A172 (cell line): ENCODE measurements at regions not wholly inside any gene's neighbourhood (a gene's known extent, or its start where the extent isn't known, plus 50 kb on each side); places are given as distances from the start of the nearest gene placed in this dataset.
"Not testable (repeated sequence)": the region's sequence is repeated elsewhere in the genome, so short reads cannot be mapped to it uniquely, and the experiment has no call there.

Experiments used
- DNase-seq: peaks from one replicate; pipeline ENCODE4 v3.0.0-alpha.2; 2015; ENCODE audit warnings: low spot score

- DNase-seq = no peak
Observed at GRCh38 chr3:35263477-35263876, 375.8 kb upstream of the ARPP21 start.

DNA sequence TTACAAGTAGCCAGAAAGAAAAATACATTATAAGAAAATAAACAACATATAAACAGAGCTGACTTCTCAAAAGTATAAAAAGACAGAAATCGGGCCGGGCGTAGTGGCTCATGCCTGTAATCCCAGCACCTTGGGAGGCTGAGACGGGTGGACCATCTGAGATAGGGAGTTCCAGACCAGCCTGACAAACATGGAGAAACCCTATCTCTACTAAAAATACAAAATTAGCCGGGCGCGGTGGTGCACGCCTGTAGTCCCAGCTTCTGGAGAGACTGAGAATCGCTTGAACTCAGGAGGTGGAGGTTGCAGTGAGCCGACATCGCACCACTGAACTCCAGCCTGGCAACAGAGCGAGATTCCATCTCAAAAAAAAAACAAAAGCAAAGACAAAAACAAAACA, 373.3 kb upstream of the ARPP21 start:
- DNase-seq = not testable (repeated sequence)

- no peak for DNase-seq
Observed at GRCh38 chr3:35275768-35276167, 363.6 kb upstream of the ARPP21 start.

GRCh38 chr3:35276568-35276967, 362.8 kb upstream of the ARPP21 start:
- no peak for DNase-seq

DNA sequence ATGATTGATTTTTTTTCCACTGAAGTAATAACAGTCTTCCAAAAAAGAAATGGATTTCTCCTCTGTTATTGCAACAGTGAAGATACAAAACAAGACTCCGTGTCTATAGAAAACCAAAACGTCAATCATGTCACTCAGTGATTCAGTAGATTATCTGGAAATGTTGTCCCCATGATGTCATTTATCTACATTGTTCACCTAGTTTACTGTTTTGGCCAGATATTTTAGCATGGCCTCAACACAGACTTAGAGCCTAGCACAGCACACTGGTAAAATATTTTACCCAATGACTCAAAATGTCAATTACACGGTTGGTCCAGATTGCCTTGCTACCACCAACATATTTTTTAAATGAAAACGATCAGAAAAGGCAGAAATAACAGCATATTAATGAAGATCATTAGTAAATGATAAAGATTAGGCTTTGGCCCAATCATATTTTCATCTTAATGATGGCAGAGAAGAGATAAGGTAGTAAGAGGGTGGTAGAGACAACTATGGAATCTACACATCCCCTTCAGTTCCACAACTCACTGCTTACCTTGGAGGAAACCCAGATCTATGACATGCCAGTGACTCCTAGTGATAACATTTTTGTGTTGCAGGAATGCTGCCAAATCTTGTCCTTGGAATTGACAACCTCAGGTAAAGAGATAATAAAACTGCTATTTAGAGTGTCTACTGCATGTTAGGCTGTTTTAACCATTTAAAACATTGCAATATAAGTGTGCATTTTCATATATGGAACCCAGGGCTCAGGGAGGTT, 347.7 kb upstream of the ARPP21 start:
- DNase-seq = peak; percentile 50

DNA sequence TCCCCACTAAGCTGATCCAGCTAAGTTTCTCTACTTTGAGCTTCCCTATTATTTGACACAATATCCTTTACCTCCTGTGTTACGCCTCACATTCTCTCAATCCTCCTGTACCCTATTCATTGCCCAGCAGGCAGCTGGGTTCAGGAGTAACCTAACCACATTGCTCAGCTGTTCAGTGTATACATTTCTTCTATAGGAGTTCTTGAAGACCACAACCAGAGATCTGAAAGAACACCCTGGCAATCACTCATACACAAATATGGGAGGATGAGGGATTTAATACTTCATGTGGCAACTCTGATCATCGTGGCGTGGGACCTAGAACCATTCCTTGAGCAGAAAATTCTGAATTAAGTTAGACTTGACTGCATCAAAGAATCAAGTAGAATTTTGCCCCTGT, 346.8 kb upstream of the ARPP21 start:
- DNase-seq = no peak

- DNase-seq = no peak
Observed at GRCh38 chr3:35295906-35296305, 343.4 kb upstream of the ARPP21 start.

GRCh38 chr3:35296533-35296932, 342.8 kb upstream of the ARPP21 start:
- DNase-seq = no peak

DNA sequence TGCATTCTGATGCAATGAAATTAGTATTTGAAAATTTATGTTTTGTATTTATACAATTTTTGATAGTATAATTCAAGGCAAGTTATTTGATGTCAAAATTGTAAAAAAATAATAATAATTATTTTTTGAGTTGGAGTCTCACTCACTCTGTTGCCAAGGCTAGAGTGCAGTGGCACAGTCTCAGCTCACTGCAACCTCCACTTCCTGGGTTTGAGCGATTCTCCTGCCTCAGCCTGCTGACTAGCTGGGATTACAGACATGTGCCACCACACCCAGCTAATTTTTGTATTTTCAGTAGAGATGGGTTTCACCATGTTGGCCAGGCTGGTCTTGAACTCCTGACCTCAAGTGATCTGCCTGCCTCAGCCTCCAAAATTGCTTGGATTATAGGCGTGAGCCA, 342.4 kb upstream of the ARPP21 start:
- DNase-seq = not testable (repeated sequence)

DNA sequence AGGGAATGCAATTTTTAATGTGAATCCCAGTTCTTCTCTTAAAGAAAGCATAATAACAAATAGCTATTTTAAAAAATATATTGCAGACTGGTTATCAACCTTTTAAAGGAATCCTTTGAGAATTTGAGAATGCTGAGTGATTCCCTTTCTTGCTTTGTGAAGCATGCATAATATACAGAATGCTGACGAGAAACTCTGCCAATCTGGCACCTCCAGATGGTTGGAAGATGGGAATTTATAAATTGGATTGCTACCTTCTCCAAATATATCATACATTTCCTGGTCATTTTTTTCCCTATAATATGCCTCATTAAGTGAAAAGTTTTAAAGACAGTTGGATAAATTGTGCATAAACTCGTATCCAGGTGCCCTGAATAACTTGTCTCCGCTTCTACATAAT, 333.9 kb upstream of the ARPP21 start:
- no peak for DNase-seq

- no peak for DNase-seq
Observed at GRCh38 chr3:35307296-35307695, 332.0 kb upstream of the ARPP21 start.

DNA sequence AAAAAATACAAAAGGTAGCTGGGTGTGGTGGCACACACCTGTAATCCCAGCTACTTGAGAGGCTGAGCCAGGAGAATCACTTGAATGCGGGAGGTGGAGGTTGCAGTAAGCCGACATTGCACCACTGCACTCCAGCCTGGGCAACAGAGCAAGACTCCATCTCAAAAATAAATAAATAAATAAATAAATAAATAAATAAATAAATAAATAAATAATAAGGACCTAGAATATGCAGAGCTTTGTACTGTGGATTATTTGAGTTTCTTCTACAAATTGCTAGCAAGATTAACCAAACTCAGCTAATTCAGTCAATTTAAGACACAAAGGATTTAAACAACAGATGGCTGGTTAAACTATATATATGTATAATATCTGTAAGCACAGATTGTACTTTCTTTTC, 322.5 kb upstream of the ARPP21 start:
- not testable (repeated sequence) for DNase-seq

DNA sequence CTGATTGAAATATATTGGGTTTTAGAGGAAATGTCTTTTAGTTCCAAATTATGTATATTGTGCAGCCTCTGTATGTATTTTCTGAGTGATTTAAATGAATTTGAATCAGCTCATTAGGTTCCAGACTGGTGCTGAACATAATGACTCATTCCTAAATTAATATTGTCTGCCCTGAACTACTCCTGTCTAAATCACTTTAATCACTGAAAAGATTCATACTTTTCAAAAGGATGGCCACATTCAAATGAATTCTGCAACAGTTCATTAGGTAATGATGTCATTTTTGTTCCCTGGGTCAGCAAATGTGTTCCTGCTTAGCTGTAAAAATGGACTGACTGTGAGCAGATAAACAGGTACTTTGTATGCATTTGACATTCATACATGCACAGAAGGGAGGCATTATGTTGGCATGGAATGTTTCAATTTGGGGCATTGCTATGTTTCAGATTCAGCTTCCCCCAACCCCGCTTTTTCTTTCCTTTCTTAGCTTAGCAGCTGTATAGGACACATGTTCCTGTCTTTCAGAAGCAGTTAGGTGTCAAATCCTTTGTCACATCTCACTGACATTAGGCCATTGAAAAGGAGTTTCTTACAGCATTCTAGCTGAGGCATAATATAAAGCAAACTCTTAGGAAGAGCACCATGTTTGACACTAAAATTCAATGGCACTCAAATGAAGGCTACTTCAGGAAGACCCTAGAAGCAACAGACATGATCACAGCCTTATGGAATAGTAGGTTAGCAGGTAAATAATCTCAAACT, 318.5 kb upstream of the ARPP21 start:
- DNase-seq = no peak

DNA sequence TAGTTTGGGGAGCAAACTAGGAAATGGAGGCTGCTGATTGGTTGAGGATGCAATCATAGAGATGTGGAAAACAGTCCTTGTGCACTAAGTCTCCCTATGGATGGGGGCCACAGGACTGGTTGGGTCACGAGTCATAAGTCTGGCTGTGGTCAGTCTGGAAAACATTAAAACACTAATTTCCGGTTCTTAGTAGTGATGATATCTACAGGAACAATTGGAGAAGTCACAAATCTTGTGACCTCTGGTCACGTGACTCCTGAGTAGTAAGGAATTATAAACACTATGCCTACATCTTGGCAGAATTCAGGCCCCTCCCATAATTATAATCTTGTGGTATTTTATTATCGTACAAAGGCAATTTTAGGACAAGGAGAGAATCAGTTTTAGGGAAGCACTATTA, 317.3 kb upstream of the ARPP21 start:
- DNase-seq = peak; percentile 50

- peak; percentile 16 for DNase-seq
Observed at GRCh38 chr3:35335703-35336102, 303.6 kb upstream of the ARPP21 start.

DNA sequence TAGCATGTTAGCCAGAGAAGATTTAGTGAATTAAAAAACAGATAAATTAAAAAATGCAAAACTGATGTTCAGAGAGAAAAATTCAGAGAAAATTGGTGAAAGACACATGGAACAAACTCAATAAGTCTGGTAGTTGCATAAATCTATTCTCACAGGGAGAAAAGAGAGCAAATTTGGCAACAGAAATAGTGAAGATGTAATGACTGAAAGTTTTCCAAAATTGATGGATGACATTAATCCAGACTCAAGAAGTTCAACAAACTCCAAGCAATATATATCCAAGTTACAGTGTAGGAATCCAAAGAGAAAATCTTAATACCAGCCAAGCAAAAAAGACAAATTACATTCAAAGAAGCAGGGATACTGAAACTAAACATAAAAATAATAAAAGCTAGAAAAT, 302.7 kb upstream of the ARPP21 start:
- DNase-seq = no peak

GRCh38 chr3:35338186-35338585, 301.1 kb upstream of the ARPP21 start:
- DNase-seq = no peak

DNA sequence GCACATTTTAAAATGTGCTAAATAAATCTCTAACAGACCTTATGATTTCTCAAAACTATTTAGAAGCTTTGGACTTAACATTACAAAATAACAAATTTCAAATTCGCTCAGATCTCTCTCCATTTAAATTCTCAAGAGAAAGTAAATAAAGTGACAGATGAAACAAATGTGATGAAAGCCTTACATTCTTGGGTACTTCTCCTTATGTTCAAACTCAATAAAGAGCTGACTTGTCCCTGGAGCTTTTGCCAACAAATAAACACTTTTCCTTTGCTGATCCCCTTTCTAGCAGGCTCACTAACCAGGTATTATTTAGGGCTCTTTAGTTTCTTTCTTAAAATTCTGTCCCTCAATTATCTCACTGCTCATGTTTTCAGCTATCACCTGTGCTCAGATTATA, 259.1 kb upstream of the ARPP21 start:
- no peak for DNase-seq

- peak; percentile 28 for DNase-seq
Observed at GRCh38 chr3:35383216-35383615, 256.1 kb upstream of the ARPP21 start.

DNA sequence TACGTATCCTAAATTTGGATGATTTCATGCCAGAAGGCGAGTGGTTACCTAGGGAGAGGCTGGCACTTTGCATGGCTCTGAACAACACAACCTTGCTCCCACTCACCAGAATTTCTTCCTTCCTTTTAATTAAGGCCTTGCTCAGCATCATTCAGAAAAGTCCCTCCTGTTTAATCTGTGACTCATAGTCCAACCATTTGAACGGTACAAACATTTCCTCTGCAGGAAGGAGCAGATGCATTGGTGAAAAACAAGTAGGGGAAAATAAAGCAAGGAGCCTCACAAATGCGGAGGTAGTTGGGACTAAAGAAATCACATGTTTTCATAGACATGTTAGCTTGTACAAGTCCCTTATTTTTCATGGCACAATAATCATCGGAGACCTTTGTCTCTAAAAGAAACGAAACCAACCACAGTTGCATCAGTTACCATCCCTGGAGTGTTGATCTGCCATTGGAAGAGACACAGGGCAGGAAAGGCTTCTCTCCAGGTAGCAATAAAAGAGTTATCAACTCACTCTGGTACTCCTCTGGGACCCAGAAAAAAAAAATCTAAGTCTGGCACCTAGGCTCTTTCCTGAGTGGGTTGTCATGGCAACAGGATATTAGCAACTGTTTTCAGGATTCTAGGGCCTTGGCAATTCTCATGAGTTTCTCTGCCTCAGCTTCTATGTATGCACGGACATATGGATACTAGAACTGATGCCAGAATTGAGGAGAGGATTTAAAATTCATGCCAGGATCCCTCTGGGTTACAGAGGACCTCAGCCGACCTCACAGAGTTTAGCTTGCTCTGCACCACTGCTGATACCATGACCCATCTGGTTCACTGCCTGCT, 255.4 kb upstream of the ARPP21 start:
- DNase-seq = peak; percentile 77

- no peak for DNase-seq
Observed at GRCh38 chr3:35385271-35385670, 254.1 kb upstream of the ARPP21 start.

GRCh38 chr3:35389907-35390306, 249.4 kb upstream of the ARPP21 start:
- no peak for DNase-seq
